BJ (cell line): ENCODE measurements at regions not wholly inside any gene's neighbourhood (a gene's known extent, or its start where the extent isn't known, plus 50 kb on each side); places are given as distances from the start of the nearest gene placed in this dataset.

Experiments used
- CTCF ChIA-PET: fragments of 350-600 bp; formaldehyde crosslinking; extraction: SDS; loops from one replicate; lab custom pipeline; 2021; ENCODE audit warnings: antibody characterized with exemption, inconsistent platforms; lab: Yijun Ruan, JAX
- POLR2A ChIA-PET: fragments of 300-600 bp; sonication (Branson Sonifier 250); formaldehyde crosslinking; extraction: SDS; loops from one replicate; lab custom pipeline; 2021; ENCODE audit warnings: antibody characterized with exemption; lab: Charles Lee
- DNase-seq: peaks from one replicate; pipeline ENCODE4 v3.0.0-alpha.2; 2011; ENCODE audit warnings: low read depth
- H3K27me3 ChIP-seq: 2 replicates; pipeline ENCODE4 v1.6.0; 2011; ENCODE audit warnings: low read length; ENCODE audit not compliant: control insufficient read depth, insufficient read depth
- H3K36me3 ChIP-seq: 2 replicates; pipeline ENCODE4 v1.5.1; 2011; ENCODE audit warnings: low read length; ENCODE audit not compliant: control insufficient read depth, insufficient read depth
- H3K4me3 ChIP-seq: 2 replicates; pipeline ENCODE4 v1.5.1; 2011; ENCODE audit warnings: low read depth, mild to moderate bottlenecking, control low read depth, low read length
- CTCF ChIP-seq: IDR thresholded peaks from 2 replicates; pipeline ENCODE4 v1.5.1; 2011; ENCODE audit warnings: low read depth, mild to moderate bottlenecking, control low read depth, inconsistent platforms, low read length, moderate library complexity; ENCODE audit not compliant: insufficient read depth

- CTCF ChIA-PET: interaction anchor here (1.0 to 1.4 kb wide), 2 partner anchors 121 to 245 kb away, joined by 3 to 4 read pairs; no protein-coding TSS in a partner anchor
- POLR2A ChIA-PET: no interaction called here
- TF ChIP-seq CTCF: no peak
- no peaks in the 10 kb centered on the region for H3K36me3 ChIP-seq
- H3K4me3 ChIP-seq: no peak overlapping the region
- no peaks in the 10 kb centered on the region for H3K27me3 ChIP-seq
- DNase-seq: no peak
Measured at GRCh38 chr7:25444991-25445390, 216.7 kb upstream of the NPVF start.

DNA sequence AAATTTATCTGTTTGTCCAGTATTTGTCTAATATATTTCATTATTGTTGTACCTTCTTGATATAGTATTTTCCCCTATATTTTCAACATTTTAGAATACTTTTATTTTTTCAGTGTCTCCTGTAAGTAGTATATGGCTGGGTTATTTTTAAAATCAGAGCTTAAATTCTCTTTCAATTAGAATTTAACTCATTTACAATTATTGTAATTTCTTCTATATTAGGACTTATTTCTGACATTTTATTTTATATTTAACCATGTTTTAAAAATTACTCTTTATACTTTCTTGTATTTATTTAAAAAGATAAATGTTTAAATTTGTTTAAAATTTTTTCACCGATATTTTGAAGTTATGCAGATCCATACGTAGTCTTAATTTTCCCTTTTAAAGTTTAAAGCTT, 220.0 kb upstream of the NPVF start:
- CTCF ChIA-PET: no interaction called here
- POLR2A ChIA-PET: no interaction called here
- no peaks in the 10 kb centered on the region for H3K27me3 ChIP-seq
- H3K36me3 ChIP-seq: no peaks in the 10 kb centered on the region
- TF ChIP-seq CTCF: no peak
- no peak for DNase-seq
- H3K4me3 ChIP-seq: no peak overlapping the region

DNA sequence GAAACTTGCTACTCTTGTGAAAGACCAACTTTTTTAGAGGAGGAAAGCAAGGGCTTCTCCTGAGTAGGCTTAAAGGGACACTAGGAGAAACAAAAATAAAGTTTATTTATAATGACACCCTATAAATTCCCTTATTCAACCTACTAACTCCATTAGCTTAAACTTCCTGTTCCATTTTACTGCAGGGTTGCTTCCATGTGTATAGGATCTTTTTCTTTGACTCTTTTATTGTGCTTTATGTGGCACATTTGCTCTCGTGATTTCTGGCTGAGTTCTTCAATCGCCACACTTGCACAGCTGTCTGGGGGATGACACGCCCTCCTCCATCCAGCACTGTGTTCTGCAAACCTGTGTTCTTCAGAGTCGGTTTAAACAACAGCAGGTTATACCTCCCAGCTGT, 225.7 kb upstream of the NPVF start:
- ChIA-PET POLR2A (no interaction called here), CTCF (no interaction called here)
- Histone ChIP-seq H3K27me3 (no peaks in the 10 kb centered on the region), H3K36me3 (no peaks in the 10 kb centered on the region), H3K4me3 (no peak overlapping the region)
- no peak for TF ChIP-seq CTCF
- DNase-seq: no peak

GRCh38 chr7:25454562-25455041, 226.3 kb upstream of the NPVF start:
- no peak for DNase-seq
- ChIA-PET POLR2A (no interaction called here), CTCF (no interaction called here)
- TF ChIP-seq CTCF: no peak
- no peaks in the 10 kb centered on the region for H3K36me3 ChIP-seq
- no peaks in the 10 kb centered on the region for H3K27me3 ChIP-seq
- no peak overlapping the region for H3K4me3 ChIP-seq

- Histone ChIP-seq H3K36me3 (no peaks in the 10 kb centered on the region), H3K4me3 (no peak overlapping the region), H3K27me3 (no peaks in the 10 kb centered on the region)
- POLR2A ChIA-PET: no interaction called here
- CTCF ChIA-PET: no interaction called here
- DNase-seq: no peak
- TF ChIP-seq CTCF: no peak
Measured at GRCh38 chr7:25455683-25456251, 227.5 kb upstream of the NPVF start.
